DND-41 (cell line): ENCODE measurements at regions not wholly inside any gene's neighbourhood (a gene's known extent, or its start where the extent isn't known, plus 50 kb on each side); places are given as distances from the start of the nearest gene placed in this dataset.

Experiments
- EZH2 ChIP-seq: IDR thresholded peaks from 3 replicates; pipeline ENCODE4 v1.6.1; 2012; ENCODE audit warnings: borderline replicate concordance, low read depth, mild to moderate bottlenecking, moderate library complexity, low read length, inconsistent platforms; ENCODE audit not compliant: severe bottlenecking
- TF ChIP-seq, protein P1 (sequence below): IDR thresholded peaks from 2 replicates; pipeline ENCODE4 v1.5.1; 2012; ENCODE audit warnings: borderline replicate concordance, low read length, moderate library complexity, mild to moderate bottlenecking; ENCODE audit not compliant: poor library complexity, severe bottlenecking; ENCODE audit errors: extremely low read depth

DNA sequence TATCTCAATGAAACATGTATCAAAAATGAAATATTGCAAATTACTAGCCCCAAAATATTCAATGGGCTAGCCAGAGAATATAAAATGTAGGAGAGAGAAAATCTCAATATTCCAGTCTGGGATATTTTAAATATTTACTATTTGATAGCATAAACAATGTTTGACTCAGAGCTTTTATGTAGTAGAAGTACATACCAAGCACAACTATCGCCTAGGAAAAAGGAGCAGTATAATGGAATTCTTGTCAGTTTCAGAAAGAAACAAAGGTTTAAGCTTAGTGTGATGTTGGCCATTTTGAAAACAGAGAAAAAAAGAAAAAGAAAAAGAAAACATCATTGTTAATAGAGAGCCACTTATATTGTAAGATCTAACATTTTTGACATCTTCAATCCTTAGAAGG, 1961.9 kb upstream of the CELF4 start:
- no peak for TF ChIP-seq EZH2
- TF ChIP-seq, protein P1, sequence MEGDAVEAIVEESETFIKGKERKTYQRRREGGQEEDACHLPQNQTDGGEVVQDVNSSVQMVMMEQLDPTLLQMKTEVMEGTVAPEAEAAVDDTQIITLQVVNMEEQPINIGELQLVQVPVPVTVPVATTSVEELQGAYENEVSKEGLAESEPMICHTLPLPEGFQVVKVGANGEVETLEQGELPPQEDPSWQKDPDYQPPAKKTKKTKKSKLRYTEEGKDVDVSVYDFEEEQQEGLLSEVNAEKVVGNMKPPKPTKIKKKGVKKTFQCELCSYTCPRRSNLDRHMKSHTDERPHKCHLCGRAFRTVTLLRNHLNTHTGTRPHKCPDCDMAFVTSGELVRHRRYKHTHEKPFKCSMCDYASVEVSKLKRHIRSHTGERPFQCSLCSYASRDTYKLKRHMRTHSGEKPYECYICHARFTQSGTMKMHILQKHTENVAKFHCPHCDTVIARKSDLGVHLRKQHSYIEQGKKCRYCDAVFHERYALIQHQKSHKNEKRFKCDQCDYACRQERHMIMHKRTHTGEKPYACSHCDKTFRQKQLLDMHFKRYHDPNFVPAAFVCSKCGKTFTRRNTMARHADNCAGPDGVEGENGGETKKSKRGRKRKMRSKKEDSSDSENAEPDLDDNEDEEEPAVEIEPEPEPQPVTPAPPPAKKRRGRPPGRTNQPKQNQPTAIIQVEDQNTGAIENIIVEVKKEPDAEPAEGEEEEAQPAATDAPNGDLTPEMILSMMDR = no peak
